ENCODE measurements at regions not wholly inside any gene's neighbourhood (a gene's known extent, or its start where the extent isn't known, plus 50 kb on each side); places are given as distances from the start of the nearest gene placed in this dataset.

DNA sequence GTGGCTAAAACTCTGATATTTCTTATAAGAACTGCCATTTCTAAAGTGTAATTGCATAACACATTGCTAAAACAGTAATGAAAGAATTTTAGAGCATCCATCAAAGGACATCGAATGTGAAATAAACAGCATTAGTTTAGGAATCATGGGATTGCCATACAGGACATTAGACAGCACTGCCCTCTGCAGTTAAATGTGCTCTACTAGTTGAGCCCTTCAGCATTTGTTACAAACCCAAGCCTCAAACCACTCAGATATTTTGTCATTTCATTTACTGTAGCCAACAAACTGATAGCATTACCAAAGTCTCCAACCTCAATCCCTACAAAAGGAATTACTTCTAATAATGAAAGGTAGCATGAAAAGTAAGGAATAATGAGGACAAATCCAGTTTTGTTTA is 116.8 kb upstream of the COX7C start:
- TF ChIP-seq, protein P1, sequence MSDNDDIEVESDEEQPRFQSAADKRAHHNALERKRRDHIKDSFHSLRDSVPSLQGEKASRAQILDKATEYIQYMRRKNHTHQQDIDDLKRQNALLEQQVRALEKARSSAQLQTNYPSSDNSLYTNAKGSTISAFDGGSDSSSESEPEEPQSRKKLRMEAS (IDR thresholded peaks at IDR 0.05; ENCODE audit: low read depth, low read length) = no peak
- TF ChIP-seq, protein P2, sequence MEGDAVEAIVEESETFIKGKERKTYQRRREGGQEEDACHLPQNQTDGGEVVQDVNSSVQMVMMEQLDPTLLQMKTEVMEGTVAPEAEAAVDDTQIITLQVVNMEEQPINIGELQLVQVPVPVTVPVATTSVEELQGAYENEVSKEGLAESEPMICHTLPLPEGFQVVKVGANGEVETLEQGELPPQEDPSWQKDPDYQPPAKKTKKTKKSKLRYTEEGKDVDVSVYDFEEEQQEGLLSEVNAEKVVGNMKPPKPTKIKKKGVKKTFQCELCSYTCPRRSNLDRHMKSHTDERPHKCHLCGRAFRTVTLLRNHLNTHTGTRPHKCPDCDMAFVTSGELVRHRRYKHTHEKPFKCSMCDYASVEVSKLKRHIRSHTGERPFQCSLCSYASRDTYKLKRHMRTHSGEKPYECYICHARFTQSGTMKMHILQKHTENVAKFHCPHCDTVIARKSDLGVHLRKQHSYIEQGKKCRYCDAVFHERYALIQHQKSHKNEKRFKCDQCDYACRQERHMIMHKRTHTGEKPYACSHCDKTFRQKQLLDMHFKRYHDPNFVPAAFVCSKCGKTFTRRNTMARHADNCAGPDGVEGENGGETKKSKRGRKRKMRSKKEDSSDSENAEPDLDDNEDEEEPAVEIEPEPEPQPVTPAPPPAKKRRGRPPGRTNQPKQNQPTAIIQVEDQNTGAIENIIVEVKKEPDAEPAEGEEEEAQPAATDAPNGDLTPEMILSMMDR (IDR thresholded peaks at IDR 0.05; ENCODE audit: low read depth, low read length) = no peak
- no peak for TF ChIP-seq POLR2A (IDR thresholded peaks at IDR 0.05; ENCODE audit: extremely low read depth, insufficient read length)

Data from NB4 (cell line).